GM06990 (cell line): ENCODE measurements at regions not wholly inside any gene's neighbourhood (a gene's known extent, or its start where the extent isn't known, plus 50 kb on each side); places are given as distances from the start of the nearest gene placed in this dataset.

Source experiments
- DNase-seq: peaks from one replicate; pipeline ENCODE4 v3.0.0-alpha.2; 2011; ENCODE audit not compliant: insufficient read length; ENCODE audit errors: extremely low read depth
- H3K27me3 ChIP-seq: replicated peaks from 2 replicates; pipeline ENCODE4 v1.6.0; 2011; ENCODE audit warnings: low read length; ENCODE audit not compliant: control insufficient read depth, insufficient read depth
- H3K36me3 ChIP-seq: 2 replicates; pipeline ENCODE4 v1.5.1; 2011; ENCODE audit warnings: low read length; ENCODE audit not compliant: control insufficient read depth, insufficient read depth
- H3K4me3 ChIP-seq: replicated peaks from 2 replicates; pipeline ENCODE4 v1.5.1; 2011; ENCODE audit warnings: low read depth, mild to moderate bottlenecking, control low read depth, low read length
- CTCF ChIP-seq: IDR thresholded peaks from 2 replicates; pipeline ENCODE4 v1.5.1; 2011; ENCODE audit warnings: low read length, control low read depth, mild to moderate bottlenecking, inconsistent platforms; ENCODE audit not compliant: insufficient read depth, poor library complexity, severe bottlenecking

- no peaks in the 10 kb centered on the region for H3K36me3 ChIP-seq
- no peaks in the 10 kb centered on the region for H3K27me3 ChIP-seq
- no peak overlapping the region for H3K4me3 ChIP-seq
- no peak for TF ChIP-seq CTCF
- no peak for DNase-seq
Measured at GRCh38 chr10:2366264-2366931, 629.1 kb upstream of the ADARB2 start.

- TF ChIP-seq CTCF, result no peak
Measured at GRCh38 chr10:2362331-2362730, 625.0 kb upstream of the ADARB2 start.

GRCh38 chr10:2358586-2358985 is 621.3 kb upstream of the ADARB2 start:
- TF ChIP-seq CTCF, result no peak
- Histone ChIP-seq H3K4me3 (no peak overlapping the region), H3K27me3 (no peaks in the 10 kb centered on the region), H3K36me3 (no peaks in the 10 kb centered on the region)
- DNase-seq, result no peak

More at GRCh38 chr10:2362331-2362730, 625.0 kb upstream of the ADARB2 start:
- DNase-seq, result no peak
- Histone ChIP-seq H3K4me3 (no peak overlapping the region), H3K36me3 (no peaks in the 10 kb centered on the region), H3K27me3 (no peaks in the 10 kb centered on the region)

GRCh38 chr10:2356670-2357069 is 619.3 kb upstream of the ADARB2 start:
- DNase-seq, result no peak
- Histone ChIP-seq H3K4me3 (no peak overlapping the region), H3K27me3 (no peaks in the 10 kb centered on the region), H3K36me3 (no peaks in the 10 kb centered on the region)
- no peak for TF ChIP-seq CTCF

GRCh38 chr10:2351566-2351965 is 614.2 kb upstream of the ADARB2 start:
- Histone ChIP-seq H3K27me3 (no peaks in the 10 kb centered on the region), H3K36me3 (no peaks in the 10 kb centered on the region), H3K4me3 (no peak overlapping the region)
- TF ChIP-seq CTCF, result no peak
- DNase-seq, result no peak

GRCh38 chr10:2342206-2342605 is 604.9 kb upstream of the ADARB2 start:
- no peaks in the 10 kb centered on the region for H3K27me3 ChIP-seq
- no peak overlapping the region for H3K4me3 ChIP-seq
- no peak for DNase-seq
- TF ChIP-seq CTCF, result no peak
- no peaks in the 10 kb centered on the region for H3K36me3 ChIP-seq
